Stomach (tissue), 4 donors: ENCODE measurements at regions not wholly inside any gene's neighbourhood (a gene's known extent, or its start where the extent isn't known, plus 50 kb on each side); places are given as distances from the start of the nearest gene placed in this dataset.

Experiments
- POLR2A ChIP-seq, 4 donors: fragments of 450-650 bp; IDR thresholded peaks; one replicate each; pipeline ENCODE4 v1.6.1; 2016; ENCODE audit warnings: antibody characterized with exemption in 4 of 4, control low read depth in 2 of 4, mild to moderate bottlenecking in 1 of 4, moderate library complexity in 1 of 4
- TF ChIP-seq, protein P1 (sequence below), 7 experiments: fragments of 450-650 bp in 4 of 7; fragments of 200-600 bp in 3 of 7; sonication (generic) in 3 of 7; IDR thresholded peaks; one replicate each; pipeline ENCODE4 v1.5.1; 2016 to 2019; ENCODE audit warnings: antibody characterized with exemption in 7 of 7, control low read depth in 2 of 7, mild to moderate bottlenecking in 1 of 7

DNA sequence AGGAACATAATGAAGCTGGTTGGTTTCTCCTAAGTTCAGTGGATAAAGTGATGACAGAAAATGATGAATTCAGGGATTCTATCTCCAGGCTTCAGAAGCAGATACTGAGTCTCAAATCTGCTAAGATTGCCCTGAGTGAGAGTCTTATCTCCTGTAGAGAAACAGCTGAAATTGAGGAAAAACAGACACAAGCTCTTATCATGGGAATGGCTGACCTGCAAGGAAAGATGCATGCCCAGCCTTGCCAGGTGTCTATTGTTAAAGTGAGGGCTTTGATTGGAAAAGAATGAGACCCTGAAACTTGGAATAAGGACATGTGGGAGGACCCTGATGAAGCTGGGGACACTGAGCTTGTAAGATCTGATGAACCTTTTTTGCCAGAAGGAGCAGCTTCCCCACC is 100.3 kb downstream of the DNAJB9 start:
- no peak for TF ChIP-seq POLR2A (IDR thresholded peaks at IDR 0.05)
- TF ChIP-seq, protein P1, sequence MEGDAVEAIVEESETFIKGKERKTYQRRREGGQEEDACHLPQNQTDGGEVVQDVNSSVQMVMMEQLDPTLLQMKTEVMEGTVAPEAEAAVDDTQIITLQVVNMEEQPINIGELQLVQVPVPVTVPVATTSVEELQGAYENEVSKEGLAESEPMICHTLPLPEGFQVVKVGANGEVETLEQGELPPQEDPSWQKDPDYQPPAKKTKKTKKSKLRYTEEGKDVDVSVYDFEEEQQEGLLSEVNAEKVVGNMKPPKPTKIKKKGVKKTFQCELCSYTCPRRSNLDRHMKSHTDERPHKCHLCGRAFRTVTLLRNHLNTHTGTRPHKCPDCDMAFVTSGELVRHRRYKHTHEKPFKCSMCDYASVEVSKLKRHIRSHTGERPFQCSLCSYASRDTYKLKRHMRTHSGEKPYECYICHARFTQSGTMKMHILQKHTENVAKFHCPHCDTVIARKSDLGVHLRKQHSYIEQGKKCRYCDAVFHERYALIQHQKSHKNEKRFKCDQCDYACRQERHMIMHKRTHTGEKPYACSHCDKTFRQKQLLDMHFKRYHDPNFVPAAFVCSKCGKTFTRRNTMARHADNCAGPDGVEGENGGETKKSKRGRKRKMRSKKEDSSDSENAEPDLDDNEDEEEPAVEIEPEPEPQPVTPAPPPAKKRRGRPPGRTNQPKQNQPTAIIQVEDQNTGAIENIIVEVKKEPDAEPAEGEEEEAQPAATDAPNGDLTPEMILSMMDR (IDR thresholded peaks at IDR 0.05), result no peak
